ENCODE measurements at regions not wholly inside any gene's neighbourhood (a gene's known extent, or its start where the extent isn't known, plus 50 kb on each side); places are given as distances from the start of the nearest gene placed in this dataset.
A peak's percentile ranks its signal among the peaks of the same experiment; 100 is the strongest.

DNA sequence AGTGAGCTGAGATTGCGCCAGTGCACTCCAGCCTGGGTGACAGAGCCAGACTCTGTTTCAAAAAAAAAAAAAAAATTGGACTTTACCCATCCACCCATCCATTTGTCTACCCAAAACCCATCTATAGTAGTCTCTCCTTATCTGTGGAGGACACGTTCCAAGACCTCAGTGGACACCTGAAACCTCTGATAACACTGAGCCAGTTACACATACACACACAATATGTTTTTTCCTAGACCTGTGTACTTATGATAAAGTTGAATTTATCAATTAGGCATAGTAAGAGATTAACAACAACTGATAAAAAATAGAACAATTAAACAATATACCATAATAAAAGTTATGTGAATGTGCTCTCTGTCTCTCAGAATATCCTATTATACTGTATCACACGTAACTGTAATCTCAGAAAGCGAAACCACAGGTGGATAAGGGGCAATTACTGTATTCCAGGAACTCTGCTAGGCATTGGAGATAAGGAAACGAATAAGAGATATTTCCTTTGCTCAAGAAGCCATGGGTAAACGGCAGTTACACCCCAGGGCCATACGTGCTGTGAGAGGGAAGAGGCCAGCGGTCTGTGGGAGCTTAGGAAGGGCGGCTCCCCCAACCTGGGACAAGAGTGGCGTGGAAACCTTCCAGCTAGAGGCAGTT is 84.2 kb upstream of the DISP3 start:
- 16 to 37% (median 27%) methylated on average over 10 of the region's 10 CpGs for WGBS, 5 donors
- DNase-seq, result peak in 1 of 2 donors; percentile 67
- H3K27ac ChIP-seq, result no peak overlapping the region
- H3K4me1 ChIP-seq, result peaks cover 0 to 11% (median 3%) of the 10 kb centered on the region in 4 donors
- peak overlapping the region in 1 of 4 donors; percentile 20 for H3K4me3 ChIP-seq
- H3K36me3 ChIP-seq, result no peaks in the 10 kb centered on the region
- H3K9me3 ChIP-seq, result no peaks in the 10 kb centered on the region
- intact Hi-C loops (cut with DNase I; ENCODE audit: low total_unique reads), result no loop called here
- peaks cover 0 to 76% (median 23%) of the 10 kb centered on the region in 3 donors for H3K27me3 ChIP-seq
- TF ChIP-seq EP300 (IDR thresholded peaks at IDR 0.05) (no peak), POLR2AphosphoS5 (IDR thresholded peaks at IDR 0.05) (peak in 1 of 3 donors; percentile 64), POLR2A (IDR thresholded peaks at IDR 0.05) (no peak)
- TF ChIP-seq, protein P1, sequence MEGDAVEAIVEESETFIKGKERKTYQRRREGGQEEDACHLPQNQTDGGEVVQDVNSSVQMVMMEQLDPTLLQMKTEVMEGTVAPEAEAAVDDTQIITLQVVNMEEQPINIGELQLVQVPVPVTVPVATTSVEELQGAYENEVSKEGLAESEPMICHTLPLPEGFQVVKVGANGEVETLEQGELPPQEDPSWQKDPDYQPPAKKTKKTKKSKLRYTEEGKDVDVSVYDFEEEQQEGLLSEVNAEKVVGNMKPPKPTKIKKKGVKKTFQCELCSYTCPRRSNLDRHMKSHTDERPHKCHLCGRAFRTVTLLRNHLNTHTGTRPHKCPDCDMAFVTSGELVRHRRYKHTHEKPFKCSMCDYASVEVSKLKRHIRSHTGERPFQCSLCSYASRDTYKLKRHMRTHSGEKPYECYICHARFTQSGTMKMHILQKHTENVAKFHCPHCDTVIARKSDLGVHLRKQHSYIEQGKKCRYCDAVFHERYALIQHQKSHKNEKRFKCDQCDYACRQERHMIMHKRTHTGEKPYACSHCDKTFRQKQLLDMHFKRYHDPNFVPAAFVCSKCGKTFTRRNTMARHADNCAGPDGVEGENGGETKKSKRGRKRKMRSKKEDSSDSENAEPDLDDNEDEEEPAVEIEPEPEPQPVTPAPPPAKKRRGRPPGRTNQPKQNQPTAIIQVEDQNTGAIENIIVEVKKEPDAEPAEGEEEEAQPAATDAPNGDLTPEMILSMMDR (IDR thresholded peaks at IDR 0.05), result no peak

DNA sequence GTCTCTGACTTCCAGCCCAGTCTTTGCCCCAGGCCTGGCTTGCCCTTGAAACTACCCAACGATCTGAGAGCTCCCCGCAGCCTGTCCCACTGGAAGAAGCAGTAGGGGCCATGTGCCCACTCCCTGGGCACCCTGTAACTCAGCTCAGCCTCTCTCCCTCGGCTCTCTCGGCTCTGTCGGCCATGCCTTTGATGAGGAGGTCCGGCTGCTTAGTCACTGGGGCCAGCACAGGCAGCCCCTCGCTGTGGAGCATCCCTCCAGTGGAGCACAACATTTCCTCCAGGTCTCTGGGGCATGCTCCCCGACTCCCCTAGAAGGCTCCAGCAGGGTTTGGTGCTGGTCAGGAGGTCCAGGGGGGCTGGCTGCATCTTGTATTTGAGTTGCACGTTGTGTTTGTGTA is 83.3 kb upstream of the DISP3 start:
- H3K27me3 ChIP-seq, result peaks cover 0 to 70% (median 23%) of the 10 kb centered on the region in 3 donors
- WGBS, 5 donors, result 70 to 83% (median 80%) methylated on average over 2 to 9 of the region's 9 CpGs
- intact Hi-C loops (cut with DNase I; ENCODE audit: low total_unique reads), result no loop called here

DNA sequence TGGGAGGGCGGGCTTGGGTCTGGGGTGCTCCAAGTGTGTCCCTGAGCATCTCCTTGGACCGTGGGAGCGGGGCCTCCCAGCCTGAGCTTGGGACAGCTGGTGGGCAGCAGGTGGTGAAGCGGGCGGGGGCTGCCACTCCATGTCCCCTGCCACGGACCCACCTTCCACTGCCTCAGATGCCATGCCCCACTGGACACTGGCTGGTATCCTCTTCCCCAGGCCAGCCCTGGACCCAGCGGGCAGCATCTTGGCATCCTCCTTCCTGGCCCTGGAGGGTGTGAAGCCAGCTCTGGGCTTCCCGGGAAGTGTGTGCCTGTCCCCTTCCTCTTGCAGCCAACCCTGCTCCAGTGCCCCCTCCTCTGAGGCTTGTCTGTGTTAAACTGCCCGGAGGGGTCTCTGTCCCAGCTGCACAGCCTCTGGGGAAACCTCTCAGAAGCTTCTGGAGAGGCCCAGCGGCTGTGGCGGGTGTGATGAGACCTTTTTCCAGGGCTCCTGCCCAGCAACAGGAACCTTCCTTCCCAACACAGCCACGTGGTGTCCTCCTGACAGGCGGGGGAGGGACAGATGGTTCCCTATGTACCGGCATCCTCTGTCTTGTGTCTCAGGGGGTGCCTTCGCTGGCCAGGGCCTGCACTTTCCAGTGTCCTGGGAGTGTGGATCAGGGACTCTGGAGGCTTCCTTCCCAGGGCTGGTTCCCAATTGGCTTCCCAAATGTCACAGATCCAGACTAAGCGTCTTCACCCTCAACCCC is 81.6 kb upstream of the DISP3 start:
- H3K4me3 ChIP-seq, result no peak overlapping the region
- no peak overlapping the region for H3K27ac ChIP-seq
- no peak for TF ChIP-seq EP300 (IDR thresholded peaks at IDR 0.05)
- TF ChIP-seq, protein P1 (IDR thresholded peaks at IDR 0.05), result no peak
- TF ChIP-seq POLR2A (IDR thresholded peaks at IDR 0.05), result no peak
- no peak for TF ChIP-seq POLR2AphosphoS5 (IDR thresholded peaks at IDR 0.05)
- 64 to 84% (median 71%) methylated on average over 6 to 16 of the region's 16 CpGs for WGBS, 5 donors
- no peak for DNase-seq
- intact Hi-C loops (cut with DNase I; ENCODE audit: low total_unique reads), result no loop called here
- peaks cover 0 to 61% (median 23%) of the 10 kb centered on the region in 3 donors for H3K27me3 ChIP-seq
- H3K9me3 ChIP-seq, result peaks cover 0 to 3% (median 0%) of the 10 kb centered on the region in 4 donors
- H3K36me3 ChIP-seq, result no peaks in the 10 kb centered on the region
- H3K4me1 ChIP-seq, result peaks cover 0 to 11% (median 3%) of the 10 kb centered on the region in 4 donors

More for the DNA sequence above, 83.3 kb upstream of the DISP3 start:
- Histone ChIP-seq H3K36me3 (no peaks in the 10 kb centered on the region), H3K27ac (no peak overlapping the region), H3K4me1 (peaks cover 0 to 11% (median 3%) of the 10 kb centered on the region in 4 donors), H3K4me3 (peak overlapping the region in 1 of 4 donors; percentile 20), H3K9me3 (no peaks in the 10 kb centered on the region)
- TF ChIP-seq POLR2AphosphoS5 (IDR thresholded peaks at IDR 0.05) (no peak), EP300 (IDR thresholded peaks at IDR 0.05) (no peak)
- TF ChIP-seq, protein P1 (IDR thresholded peaks at IDR 0.05), result no peak
- no peak for DNase-seq

DNA sequence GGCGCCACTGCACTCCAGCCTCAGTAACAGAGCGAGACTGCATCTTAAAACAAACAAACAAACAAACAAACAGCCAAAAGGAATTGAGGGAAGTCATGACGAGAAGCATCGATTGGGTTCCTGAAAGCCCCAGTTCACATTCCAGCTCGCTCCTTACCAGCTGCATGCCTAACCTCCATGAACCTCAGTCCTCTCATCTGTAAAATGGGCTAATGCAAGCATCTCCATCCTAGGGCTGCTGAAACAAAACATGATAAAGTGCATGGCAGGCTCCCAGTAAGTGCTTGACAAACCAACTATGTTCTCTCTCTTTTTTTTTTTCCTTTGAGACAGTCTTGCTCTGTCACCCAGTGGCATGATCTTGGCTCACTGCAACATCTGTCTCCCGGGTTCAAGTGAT is 79.7 kb upstream of the DISP3 start:
- Histone ChIP-seq H3K27me3 (peaks cover 0 to 48% (median 18%) of the 10 kb centered on the region in 3 donors), H3K4me3 (no peak overlapping the region), H3K9me3 (peaks cover 0 to 4% (median 0%) of the 10 kb centered on the region in 4 donors), H3K4me1 (peaks cover 0 to 11% (median 3%) of the 10 kb centered on the region in 4 donors), H3K36me3 (no peaks in the 10 kb centered on the region), H3K27ac (no peak overlapping the region)
- intact Hi-C loops (cut with DNase I; ENCODE audit: low total_unique reads), result no loop called here
- 88 to 94% (median 92%) methylated on average over 6 of the region's 6 CpGs for WGBS, 5 donors
- no peak for TF ChIP-seq EP300 (IDR thresholded peaks at IDR 0.05)
- no peak for TF ChIP-seq POLR2AphosphoS5 (IDR thresholded peaks at IDR 0.05)
- TF ChIP-seq POLR2A (IDR thresholded peaks at IDR 0.05), result no peak
- TF ChIP-seq, protein P1 (IDR thresholded peaks at IDR 0.05), result no peak
- DNase-seq, result no peak
